NCI-H128 (cell line): ENCODE measurements at regions not wholly inside any gene's neighbourhood (a gene's known extent, or its start where the extent isn't known, plus 50 kb on each side); places are given as distances from the start of the nearest gene placed in this dataset.
"Not testable (repeated sequence)": the region's sequence is repeated elsewhere in the genome, so short reads cannot be mapped to it uniquely, and the experiment has no call there.

ENCODE experiments used
- DNase-seq: peaks from one replicate; lab custom pipeline; 2025; ENCODE audit not compliant: unreplicated experiment; lab: John Stamatoyannopoulos, UW

GRCh38 chr4:120317713-120318112 is 251.1 kb upstream of the MAD2L1 start:
- no peak for DNase-seq

- DNase-seq: no peak
Observed at GRCh38 chr4:120316416-120316815, 249.8 kb upstream of the MAD2L1 start.

- no peak for DNase-seq
Observed at GRCh38 chr4:120314969-120315368, 248.3 kb upstream of the MAD2L1 start.

- DNase-seq: no peak
Observed at GRCh38 chr4:120304801-120305200, 238.2 kb upstream of the MAD2L1 start.

GRCh38 chr4:120299631-120300030 is 233.0 kb upstream of the MAD2L1 start:
- peak; percentile 80 for DNase-seq

- no peak for DNase-seq
Observed at GRCh38 chr4:120293341-120293740, 226.7 kb upstream of the MAD2L1 start.

GRCh38 chr4:120291541-120291940 is 224.9 kb upstream of the MAD2L1 start:
- DNase-seq: no peak

- DNase-seq: no peak
Observed at GRCh38 chr4:120290553-120290952, 223.9 kb upstream of the MAD2L1 start.

- no peak for DNase-seq
Observed at GRCh38 chr4:120286813-120287212, 220.2 kb upstream of the MAD2L1 start.

- no peak for DNase-seq
Observed at GRCh38 chr4:120281581-120281980, 214.9 kb upstream of the MAD2L1 start.

GRCh38 chr4:120277391-120277790 is 210.7 kb upstream of the MAD2L1 start:
- DNase-seq: no peak

GRCh38 chr4:120266602-120267001 is 200.0 kb upstream of the MAD2L1 start:
- no peak for DNase-seq

- DNase-seq: no peak
Observed at GRCh38 chr4:120263618-120264017, 197.0 kb upstream of the MAD2L1 start.

- DNase-seq: no peak
Observed at GRCh38 chr4:120261117-120261516, 194.5 kb upstream of the MAD2L1 start.

- not testable (repeated sequence) for DNase-seq
Observed at GRCh38 chr4:120256112-120256775, 189.6 kb upstream of the MAD2L1 start.

GRCh38 chr4:120238277-120238973 is 171.8 kb upstream of the MAD2L1 start:
- no peak for DNase-seq

GRCh38 chr4:120236873-120237272 is 170.2 kb upstream of the MAD2L1 start:
- DNase-seq: no peak

GRCh38 chr4:120232050-120232449 is 165.4 kb upstream of the MAD2L1 start:
- DNase-seq: no peak

GRCh38 chr4:120228086-120228485 is 161.4 kb upstream of the MAD2L1 start:
- no peak for DNase-seq

- DNase-seq: no peak
Observed at GRCh38 chr4:120227554-120227953, 160.9 kb upstream of the MAD2L1 start.

GRCh38 chr4:120225527-120225926 is 158.9 kb upstream of the MAD2L1 start:
- DNase-seq: no peak

- DNase-seq: no peak
Observed at GRCh38 chr4:120218981-120219380, 152.3 kb upstream of the MAD2L1 start.

- no peak for DNase-seq
Observed at GRCh38 chr4:120215350-120215749, 148.7 kb upstream of the MAD2L1 start.
